ENCODE measurements at regions not wholly inside any gene's neighbourhood (a gene's known extent, or its start where the extent isn't known, plus 50 kb on each side); places are given as distances from the start of the nearest gene placed in this dataset.
"Not testable (repeated sequence)": the region's sequence is repeated elsewhere in the genome, so short reads cannot be mapped to it uniquely, and the experiment has no call there.

DNA sequence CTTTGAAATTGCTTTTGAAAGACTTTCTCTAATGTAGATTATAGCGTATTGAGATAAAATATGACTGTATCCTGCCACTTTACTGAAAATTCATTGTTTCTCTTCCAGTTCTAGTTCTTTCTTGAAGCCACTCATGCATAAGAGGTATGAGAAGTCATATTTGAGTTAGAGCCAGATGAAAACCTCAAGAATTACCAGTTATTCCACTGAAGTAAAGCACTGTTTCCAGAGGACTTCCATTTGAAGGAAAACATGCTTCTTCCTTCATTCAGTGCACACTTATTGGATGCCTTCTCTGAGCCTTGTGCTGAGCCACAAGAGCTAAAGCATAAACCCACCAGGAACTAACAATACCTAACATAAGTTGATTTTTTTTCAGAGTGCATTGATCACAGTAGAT, 513.4 kb downstream of the ZNF385D start:
- DNase-seq = no peak

DNA sequence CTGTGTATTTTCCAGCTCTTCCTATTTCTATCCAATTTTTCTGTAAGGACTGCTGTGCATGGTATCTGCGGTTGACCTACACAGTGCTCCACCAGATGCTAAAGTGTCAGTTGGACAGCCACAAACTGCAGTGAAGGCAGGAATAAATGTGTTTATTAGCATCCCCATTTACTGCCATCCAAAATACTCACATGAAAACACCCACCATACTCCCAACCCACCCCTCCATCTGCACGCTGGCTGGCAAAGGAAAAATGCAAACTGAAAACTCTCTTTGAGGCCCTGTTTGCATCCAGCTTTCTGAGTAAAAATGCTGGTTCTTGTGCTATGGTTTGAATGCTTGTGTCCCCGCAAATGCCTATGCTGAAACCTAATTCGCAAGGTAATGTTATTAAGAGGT, 515.5 kb downstream of the ZNF385D start:
- DNase-seq = no peak

DNA sequence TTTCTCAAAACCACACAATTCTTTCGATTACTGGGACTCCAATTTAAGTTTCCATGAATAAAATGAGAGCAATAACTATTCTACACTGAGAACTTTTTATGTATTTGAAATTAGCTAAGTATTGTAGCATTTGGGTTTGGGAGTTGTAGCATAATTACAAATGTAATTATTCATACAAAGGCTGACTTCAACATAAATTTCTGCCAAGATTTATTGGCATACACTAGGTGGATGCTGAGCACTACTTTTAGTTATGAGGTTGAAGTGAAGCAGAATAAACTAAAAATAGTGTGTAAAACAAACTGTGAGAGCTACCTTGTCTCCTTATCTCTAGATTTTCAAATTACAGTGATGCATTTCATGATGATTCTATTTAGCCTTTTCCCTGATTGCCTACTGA, 516.1 kb downstream of the ZNF385D start:
- DNase-seq = no peak

DNA sequence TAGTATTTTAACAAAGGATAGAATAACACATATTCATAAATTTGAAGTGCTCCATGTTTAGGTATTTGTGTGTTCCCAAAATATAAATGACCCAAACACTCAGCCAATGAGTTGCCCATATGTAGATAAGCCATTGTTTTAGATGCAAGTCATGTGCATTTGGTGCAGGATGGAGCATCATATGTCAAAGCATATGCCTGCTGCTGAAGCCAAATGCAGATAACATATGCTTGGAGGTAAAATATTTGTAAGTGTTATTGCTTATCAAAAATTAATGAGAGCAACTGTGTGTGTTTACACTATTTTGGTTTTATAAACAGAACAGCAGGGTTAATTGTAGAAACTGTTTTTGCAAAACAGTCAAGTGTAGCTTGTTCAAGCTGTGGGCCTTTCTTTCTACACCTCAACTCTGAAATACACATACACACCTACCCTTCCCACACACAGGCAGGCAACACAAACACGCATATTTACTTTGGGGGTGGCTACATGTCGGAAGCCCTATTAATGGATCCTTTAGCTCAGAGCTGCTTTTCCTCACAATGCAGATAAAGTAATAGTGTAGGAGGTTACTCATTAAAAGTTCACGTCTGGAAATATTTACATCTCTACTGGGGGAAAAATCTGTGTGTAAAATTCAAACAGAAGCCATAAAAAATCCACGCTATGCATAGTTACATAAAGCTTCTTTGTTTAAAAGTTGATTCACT, 521.4 kb downstream of the ZNF385D start:
- DNase-seq = no peak

DNA sequence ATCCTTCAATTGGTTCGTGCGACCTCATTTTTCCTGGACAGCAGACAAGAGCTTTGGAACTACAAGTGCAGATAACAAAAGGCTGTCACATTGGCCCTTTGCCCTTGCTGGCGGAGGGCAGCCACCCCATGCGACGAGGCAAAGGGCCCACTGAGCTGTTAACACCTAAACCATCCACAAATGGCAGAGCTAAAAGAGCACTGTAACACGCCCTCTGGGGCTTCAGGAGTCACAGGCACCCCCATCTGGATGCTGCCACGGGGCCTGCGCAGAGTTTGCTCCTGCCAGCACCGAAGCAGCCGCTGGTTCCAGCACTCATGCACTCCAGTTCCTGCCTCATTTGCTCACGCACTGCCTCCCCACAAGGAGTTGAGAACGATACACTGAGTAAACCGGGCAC, 524.9 kb downstream of the ZNF385D start:
- peak; percentile 25 for DNase-seq

DNA sequence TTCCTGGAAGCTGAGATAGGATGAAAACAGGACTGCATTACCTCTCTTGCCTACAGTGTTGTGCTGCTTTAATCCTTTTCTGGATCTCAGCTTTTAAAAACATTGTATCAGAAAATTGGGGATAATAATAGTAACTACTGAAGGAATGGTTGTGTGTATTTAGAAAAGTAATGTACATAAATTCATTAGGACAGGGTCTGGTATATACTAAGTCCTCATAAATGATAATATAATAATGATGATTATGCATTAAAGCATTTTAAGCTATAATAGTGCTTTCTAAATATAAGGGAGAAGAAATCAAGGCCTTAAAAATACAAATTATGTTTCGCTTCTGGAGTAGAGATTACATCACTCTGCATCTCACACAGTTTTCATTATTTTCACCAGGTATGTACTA, 530.1 kb downstream of the ZNF385D start:
- no peak for DNase-seq

DNA sequence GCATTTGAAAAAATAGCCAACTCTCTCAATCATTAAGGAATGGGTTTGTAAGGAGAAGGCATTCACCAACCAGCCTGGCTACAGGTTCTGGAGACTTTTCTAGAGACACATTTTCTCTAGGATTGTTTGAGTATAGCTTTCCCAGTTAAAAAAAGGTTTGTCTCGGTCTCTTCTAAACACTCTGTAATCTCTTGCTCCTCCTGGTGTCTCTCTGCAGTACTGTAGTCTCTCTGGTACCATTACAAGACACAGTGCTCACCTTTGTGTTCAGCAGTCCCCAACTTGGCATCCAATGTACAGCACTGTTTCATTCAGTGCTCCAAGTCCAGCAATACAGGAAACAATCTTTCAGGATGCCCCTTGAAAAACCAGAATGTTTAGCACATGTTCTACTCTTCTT, 534.4 kb downstream of the ZNF385D start:
- DNase-seq = no peak

DNA sequence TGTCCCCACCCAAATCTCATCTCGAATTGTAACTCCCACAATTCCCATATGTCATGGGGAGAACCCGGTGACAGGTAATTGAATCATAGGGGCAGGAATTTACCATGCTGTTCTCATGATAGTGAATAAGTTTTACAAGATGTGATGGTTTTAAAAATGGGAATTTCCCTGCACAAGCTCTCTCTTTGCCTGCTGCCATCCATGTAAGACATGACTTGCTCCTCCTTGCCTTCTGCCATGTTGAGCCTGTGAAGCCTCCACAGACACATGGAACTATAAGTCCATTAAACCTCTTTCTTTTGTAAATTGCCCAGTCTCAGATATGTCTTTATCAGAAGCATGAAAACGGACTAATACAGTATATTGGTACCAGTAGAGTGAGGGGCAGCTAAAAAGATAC, 546.9 kb downstream of the ZNF385D start:
- DNase-seq = not testable (repeated sequence)

DNA sequence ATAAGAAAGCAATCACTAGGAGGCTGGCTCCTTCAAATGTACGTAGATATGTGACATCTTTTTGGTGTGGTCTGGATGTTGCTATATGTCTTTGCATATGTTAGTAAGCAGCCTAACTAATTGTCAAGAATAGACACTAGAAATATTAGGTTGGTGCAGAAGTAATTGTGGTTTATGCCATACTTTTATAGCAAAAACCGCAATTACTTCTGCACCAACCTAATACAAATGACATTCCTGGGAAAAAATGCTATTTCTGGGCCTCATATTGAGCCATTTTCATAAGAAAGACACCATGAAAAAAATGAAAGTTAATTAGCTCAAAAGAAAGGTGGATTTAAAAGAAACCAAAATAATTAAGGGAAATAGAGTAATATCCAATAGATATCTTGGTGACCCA, 555.8 kb downstream of the ZNF385D start:
- no peak for DNase-seq

DNA sequence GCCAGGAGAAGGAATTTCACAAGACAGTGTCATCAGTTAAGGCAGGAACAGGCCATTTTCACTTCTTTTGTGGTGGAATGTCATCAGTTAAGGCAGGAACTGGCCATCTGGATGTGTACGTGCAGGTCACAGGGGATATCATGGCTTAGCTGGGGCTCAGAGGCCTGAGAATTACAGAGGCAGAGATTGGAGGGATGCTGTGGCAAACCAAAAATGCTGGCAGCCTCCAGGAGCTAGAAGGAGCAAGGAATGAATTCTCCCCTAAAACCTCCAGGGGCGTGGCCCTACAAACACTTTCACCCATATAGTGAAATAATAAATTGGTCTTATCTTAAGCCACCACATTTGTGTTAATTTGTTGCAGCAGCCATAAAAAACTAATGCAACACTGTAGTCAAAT, 557.0 kb downstream of the ZNF385D start:
- DNase-seq = not testable (repeated sequence)

DNA sequence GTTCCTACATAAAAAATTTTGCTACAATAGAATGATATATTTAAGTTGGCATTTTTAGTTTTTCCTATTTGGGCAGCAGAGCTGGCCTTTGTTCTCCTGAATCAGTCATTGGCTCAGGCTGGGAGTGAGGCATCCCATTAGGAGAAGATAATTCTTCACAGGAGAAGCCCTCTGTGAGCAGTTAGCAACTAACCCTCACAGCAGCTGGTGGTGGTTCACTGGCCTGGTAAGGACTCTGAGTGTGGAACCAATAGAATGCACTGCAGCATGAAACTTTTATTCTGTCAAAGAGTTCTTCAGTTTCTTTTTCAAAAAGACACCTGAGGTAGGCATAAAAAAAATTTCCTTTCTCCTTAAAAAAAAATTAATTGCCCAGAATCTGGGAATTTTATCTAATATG, 562.6 kb downstream of the ZNF385D start:
- DNase-seq = no peak

DNA sequence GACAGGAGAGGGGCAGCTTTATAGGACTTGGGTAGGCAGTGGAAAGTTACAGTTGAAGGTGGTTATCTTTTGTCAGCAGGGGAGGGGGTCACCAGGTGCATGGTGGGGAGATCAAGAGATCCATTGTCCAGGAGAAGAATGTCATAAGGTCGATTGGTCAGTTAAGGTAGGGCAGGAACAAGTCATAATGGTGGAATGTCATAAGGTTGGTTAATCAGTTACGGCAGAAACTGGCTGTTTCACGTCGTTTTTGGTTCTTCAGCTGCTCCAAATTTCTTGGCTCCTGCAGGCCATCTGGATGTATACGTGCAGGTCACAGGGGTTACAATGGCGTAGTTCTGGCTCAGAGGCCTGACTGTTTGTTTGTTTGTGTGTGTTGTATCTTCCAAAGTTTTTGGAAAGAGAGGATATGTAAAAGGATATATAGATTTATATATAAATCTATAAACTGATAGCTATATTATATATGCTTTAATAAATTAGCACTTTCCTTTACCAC, 565.1 kb downstream of the ZNF385D start:
- no peak for DNase-seq

DNA sequence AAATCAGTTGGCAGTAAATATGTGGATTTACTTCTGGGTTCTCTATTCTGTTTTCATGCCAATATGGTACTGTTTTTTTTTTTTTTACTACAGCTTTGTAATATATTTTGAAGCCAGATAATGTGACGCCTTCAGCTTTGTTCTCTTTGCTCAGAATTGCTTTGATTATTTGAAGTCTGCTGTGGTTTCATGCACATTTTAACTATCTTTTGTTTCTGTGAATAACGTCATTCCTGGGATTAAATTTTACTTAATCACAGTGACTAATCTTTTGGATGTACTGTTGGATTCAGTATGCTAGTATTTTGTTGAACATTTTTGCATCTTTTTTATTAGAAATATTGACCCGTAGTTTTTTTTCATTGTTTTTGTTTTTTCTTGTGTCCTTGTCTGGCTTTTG, 576.5 kb downstream of the ZNF385D start:
- no peak for DNase-seq

DNA sequence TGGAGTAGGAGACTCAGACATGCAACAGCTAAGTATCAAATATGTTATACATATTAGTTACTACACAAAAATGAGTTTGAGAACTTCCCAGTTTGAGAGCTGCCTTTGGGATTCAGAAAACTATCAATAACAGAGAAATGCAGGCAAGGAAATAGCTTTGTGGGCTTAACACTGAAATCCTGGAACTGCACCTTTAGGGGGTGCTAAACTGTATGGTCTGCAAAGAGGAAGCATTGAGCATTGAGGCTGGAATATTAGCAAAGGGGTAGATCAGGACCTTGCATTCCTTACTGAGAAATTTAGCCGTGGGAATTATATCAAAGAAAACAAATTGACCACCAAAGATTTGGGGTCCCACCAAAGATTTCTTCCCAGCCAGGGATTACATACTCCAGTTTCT, 580.0 kb downstream of the ZNF385D start:
- no peak for DNase-seq

DNA sequence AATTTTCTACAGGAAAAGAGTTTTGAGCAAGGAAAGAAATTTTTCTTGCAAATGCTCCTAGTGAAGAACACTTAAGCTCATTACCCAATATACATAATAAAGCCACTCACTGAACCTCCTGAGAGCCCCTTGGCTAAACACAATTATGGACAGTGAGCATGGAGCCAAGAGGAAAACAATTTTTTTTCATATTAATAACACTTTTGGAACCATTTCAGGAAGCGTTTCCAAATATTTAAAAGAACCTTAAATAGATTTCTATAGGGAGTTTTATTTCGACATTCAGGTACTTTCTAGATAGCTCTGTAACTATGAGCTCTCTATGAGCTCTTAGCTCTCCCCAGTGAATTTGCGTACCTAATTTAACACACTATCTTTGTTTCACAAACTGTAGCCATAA, 581.1 kb downstream of the ZNF385D start:
- DNase-seq = no peak

DNA sequence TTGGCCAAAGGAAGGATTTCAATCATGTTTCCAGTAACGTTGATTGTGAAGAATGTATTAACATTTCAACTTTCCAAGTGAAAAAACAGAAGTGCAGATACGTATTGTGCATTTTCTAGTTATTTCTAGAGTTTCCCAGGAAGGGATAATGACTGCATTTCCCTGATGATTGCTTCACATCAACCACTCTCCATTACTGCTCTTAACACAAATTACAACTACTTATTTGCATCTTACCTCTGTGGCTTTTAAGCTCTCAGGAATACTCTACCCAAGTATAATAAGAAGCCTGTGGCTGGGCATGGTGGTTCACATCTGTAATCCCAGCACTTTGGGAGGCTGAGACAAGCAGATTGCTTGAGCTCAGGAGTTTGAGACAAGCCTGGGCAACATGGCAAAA, 582.5 kb downstream of the ZNF385D start:
- no peak for DNase-seq

DNA sequence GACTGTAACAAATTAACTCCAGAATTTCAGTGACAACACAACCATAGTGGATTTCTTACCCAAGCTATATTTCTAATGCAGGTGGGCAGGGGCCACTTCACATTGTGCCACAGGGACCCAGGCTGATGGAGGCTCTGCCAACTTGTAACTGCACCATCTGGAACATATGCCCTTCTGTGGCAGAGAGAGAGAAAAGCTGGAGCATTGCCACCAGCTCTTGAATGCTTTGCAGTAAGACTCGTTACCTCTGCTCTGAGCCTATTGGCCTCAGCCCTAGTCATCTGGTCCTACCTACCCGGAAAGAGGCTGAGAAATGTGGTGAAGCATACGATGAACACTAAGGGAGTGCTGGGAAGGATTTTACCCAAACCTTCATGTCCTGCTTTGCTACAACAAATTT, 587.1 kb downstream of the ZNF385D start:
- DNase-seq = no peak

DNA sequence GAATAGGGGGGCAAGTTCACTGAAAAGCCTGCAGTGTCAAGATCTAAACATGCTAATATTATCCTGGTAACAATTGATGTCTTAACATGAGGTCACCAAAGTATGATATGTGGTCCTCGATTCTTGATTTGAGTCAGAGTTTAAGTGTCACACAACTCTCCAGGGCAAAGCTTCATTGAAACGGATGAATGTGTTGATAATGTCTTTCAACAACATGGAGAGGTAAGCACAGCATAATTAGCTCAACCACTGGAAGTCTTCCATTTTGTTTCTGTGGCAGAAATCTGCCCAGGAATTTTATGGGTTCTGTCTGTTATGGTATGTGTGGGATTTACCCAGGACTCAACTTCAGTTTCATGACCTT, 591.5 kb downstream of the ZNF385D start:
- DNase-seq = no peak

DNA sequence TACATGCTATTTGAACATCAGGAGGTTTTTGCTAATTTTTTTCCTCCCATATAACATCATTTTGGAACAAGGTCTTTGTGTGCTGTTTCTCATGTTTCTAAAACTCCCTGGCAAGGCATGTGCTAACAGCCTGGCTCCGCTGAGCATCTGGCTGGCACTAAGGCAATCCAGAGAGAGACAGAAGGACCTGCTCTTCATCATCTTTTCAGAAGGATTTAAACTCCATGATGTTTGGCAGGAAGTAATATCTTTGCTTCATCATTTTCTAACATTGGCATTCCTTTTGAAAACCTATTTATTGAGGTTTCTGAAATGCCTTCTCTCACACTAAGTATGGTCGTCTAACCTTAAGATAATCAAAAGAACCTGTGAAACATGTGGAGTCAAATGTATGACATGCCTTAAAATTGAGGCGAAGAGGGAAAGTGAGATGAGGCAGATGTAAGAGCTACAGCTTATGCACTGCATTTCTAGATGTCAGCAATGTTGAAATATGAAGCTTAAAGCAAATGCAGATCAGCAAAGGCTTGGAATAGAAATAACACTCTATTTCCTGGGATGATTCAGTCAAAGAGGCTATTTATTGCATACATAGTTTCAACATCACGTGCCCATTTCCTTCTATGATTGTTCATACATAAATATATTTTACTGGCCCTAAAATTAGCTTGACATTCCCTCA, 592.0 kb downstream of the ZNF385D start:
- no peak for DNase-seq

DNA sequence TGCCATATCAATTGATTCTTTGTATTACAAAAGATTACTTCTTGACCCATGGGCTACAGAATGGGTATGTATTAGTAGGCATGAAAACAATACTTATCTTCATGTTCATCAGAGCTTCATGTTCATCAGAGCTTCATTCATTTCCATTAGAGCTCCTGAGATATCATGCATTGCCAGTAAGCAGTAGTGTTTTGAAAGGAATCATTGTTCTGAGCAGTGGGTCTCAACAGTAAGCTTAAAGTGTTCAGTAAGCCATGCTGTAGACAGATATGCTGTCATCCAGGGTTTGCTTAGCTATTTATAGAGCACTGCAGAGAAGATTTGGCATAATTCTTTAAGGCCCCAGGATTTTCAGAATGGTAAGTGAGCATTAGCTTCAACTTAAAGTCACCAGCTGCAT, 596.1 kb downstream of the ZNF385D start:
- DNase-seq = no peak

DNA sequence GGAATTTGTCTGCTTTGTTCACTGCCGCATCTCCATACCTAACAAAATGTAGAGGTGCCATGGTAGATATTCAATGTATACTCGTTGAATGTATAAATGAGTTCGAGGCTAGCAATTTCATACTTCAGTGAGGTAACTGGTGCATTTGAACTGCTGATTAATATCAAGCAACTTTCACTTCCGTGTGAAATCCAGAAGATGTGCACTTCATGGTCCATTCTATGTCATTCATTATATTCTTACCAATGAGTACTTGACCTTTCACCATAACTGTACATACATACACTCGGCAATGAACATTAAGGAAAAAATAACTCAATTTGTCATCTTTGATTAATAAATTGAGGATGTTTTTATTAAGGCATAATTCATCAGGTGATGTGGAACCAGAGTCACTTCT, 598.5 kb downstream of the ZNF385D start:
- DNase-seq = no peak

DNA sequence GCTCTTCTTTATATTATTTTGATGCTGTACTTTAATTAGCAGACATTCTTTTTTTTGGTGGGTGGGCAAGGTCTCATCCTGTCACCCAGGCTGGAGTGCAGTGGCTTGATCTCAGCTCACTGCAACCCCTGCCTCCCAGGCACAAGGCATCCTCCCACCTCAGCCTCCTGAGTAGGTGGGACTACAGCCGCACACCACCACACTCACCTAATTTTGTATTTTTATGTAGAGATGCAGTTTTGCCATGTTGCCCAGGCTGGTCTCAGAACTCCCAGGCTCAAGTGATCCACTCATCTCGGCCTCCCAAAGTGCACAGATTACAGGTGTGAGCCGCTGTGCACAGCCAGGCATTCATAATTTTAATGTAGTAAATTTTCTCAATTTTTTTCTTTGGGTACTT, 608.1 kb downstream of the ZNF385D start:
- DNase-seq = no peak

DNA sequence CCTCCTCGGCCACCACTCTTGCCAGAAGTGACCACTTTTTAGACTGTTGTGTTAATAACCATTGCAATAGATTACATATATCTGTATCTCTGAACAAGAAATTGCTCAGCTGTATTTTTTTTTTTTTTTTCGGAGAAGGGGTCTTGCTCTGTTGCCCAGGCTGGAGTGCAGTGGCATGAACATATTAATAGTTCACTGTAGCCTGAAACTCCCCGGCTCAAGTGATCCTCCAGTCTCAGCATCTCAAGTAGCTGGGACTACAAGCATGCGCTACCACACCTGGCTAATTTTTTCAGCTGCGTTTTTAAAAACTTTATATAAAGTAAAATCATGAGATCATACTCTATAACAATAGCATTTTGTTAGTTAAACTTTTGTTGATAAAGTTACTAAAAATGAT, 609.0 kb downstream of the ZNF385D start:
- no peak for DNase-seq

DNA sequence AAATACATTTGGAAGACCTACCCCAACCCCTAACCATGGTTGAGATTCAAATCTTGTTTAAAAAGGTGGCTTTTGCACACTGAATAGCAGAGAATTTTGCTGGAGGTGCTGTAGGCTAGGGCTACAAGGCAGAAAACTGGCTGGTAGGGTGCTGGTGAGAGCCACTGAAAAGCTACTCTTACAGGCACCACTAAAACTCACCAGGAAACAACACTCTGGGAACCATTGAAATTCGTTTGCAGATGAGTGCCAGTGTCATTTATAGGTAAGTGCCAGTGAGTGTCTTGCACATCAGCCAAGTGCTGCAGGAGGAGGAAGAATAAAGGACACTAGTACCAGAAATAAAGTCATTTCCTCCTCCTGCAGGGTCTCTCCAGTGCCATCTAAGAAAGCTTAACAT, 610.2 kb downstream of the ZNF385D start:
- DNase-seq = no peak

DNA sequence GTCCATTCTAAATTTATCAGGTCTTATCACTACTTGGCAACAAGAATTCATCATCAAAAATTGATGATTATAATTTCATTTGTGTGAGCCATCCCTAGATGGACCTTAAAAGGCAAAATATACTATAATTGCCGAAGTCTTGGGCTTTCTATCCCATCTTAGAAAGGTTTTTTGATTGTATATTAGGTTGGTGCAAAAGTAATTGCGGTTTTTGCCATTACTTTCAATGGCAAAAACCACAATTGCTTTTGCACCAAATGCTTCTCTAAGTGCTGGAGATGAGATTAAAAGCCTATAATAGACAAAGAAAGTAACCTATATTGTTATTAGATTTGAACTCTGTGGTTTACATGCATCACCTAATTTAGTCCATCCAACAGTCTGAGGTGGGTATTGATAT, 612.9 kb downstream of the ZNF385D start:
- DNase-seq = no peak

All from femur (tissue), 1 donor.